DND-41 (cell line): ENCODE measurements at regions not wholly inside any gene's neighbourhood (a gene's known extent, or its start where the extent isn't known, plus 50 kb on each side); places are given as distances from the start of the nearest gene placed in this dataset.
"Not testable (repeated sequence)": the region's sequence is repeated elsewhere in the genome, so short reads cannot be mapped to it uniquely, and the experiment has no call there.

Experiments used
- ATAC-seq: fragments of 200-7000 bp; cut with Tn5 transposase; 3 replicates; pipeline ENCODE4 v1.9.1; 2021; ENCODE audit warnings: low read depth; ENCODE audit not compliant: insufficient read depth
- DNase-seq: peaks from one replicate; pipeline ENCODE4 v3.0.0-alpha.2; 2020
- H2AFZ ChIP-seq: 2 replicates; pipeline ENCODE4 v1.6.0; 2012; ENCODE audit warnings: low read depth, low read length
- H3K27ac ChIP-seq: 2 replicates; pipeline ENCODE4 v1.5.1; 2012; ENCODE audit warnings: low read length, inconsistent platforms
- H3K27me3 ChIP-seq: fragments of 200-600 bp; sonication (generic); 2 replicates; pipeline ENCODE4 v1.6.0; 2012; ENCODE audit warnings: low read length, mild to moderate bottlenecking, inconsistent platforms; ENCODE audit not compliant: insufficient read depth, poor library complexity
- H3K36me3 ChIP-seq: 2 replicates; pipeline ENCODE4 v1.5.1; 2012; ENCODE audit warnings: low read length, inconsistent platforms; ENCODE audit not compliant: insufficient read depth
- H3K4me1 ChIP-seq: 2 replicates; pipeline ENCODE4 v1.5.1; 2012; ENCODE audit warnings: mild to moderate bottlenecking, low read length; ENCODE audit not compliant: insufficient read depth
- H3K4me2 ChIP-seq: 2 replicates; pipeline ENCODE4 v1.6.0; 2012; ENCODE audit warnings: mild to moderate bottlenecking, moderate library complexity, low read length, inconsistent platforms; ENCODE audit not compliant: insufficient read depth
- H3K4me3 ChIP-seq, 2 experiments: fragments of 200-600 bp in 1 of 2; shearing (Covaris generic) in 1 of 2; 2 replicates each; pipeline ENCODE4 v1.5.1; 2012 to 2016; ENCODE audit warnings: inconsistent platforms in 2 of 2, low read length in 2 of 2, mild to moderate bottlenecking in 2 of 2, low read depth in 1 of 2, moderate library complexity in 1 of 2
- H3K79me2 ChIP-seq: 2 replicates; pipeline ENCODE4 v1.6.0; 2012; ENCODE audit warnings: low read length, inconsistent platforms; ENCODE audit not compliant: insufficient read depth
- H3K9ac ChIP-seq: 2 replicates; pipeline ENCODE4 v1.6.0; 2012; ENCODE audit warnings: low read depth, mild to moderate bottlenecking, inconsistent platforms, low read length, moderate library complexity
- H3K9me3 ChIP-seq: 2 replicates; pipeline ENCODE4 v1.5.1; 2012; ENCODE audit warnings: low read length, moderate library complexity, mild to moderate bottlenecking, inconsistent platforms; ENCODE audit not compliant: insufficient read depth, severe bottlenecking
- H4K20me1 ChIP-seq: 2 replicates; pipeline ENCODE4 v1.6.0; 2012; ENCODE audit warnings: low read length; ENCODE audit not compliant: insufficient read depth
- CTCF ChIP-seq: IDR thresholded peaks from 2 replicates; pipeline ENCODE4 v1.5.1; 2012; ENCODE audit warnings: borderline replicate concordance, low read length, moderate library complexity, mild to moderate bottlenecking; ENCODE audit not compliant: poor library complexity, severe bottlenecking; ENCODE audit errors: extremely low read depth
- EZH2 ChIP-seq: IDR thresholded peaks from 3 replicates; pipeline ENCODE4 v1.6.1; 2012; ENCODE audit warnings: borderline replicate concordance, low read depth, mild to moderate bottlenecking, moderate library complexity, low read length, inconsistent platforms; ENCODE audit not compliant: severe bottlenecking

GRCh38 chr12:60212159-60213000 lies 616.6 kb downstream of the SLC16A7 start:
- no peak overlapping the region for H3K9ac ChIP-seq
- H2AFZ ChIP-seq, result no peak overlapping the region
- no peaks in the 10 kb centered on the region for H3K4me1 ChIP-seq
- no peaks in the 10 kb centered on the region for H3K79me2 ChIP-seq
- H3K27me3 ChIP-seq, result no peaks in the 10 kb centered on the region
- TF ChIP-seq EZH2, result no peak
- TF ChIP-seq CTCF, result no peak
- DNase-seq, result no peak
- no peak for ATAC-seq
- H4K20me1 ChIP-seq, result no peaks in the 10 kb centered on the region
- H3K4me2 ChIP-seq, result no peak overlapping the region
- H3K9me3 ChIP-seq, result no peaks in the 10 kb centered on the region
- H3K36me3 ChIP-seq, result no peaks in the 10 kb centered on the region
- no peak overlapping the region for H3K4me3 ChIP-seq
- H3K27ac ChIP-seq, result no peak overlapping the region

- not testable (repeated sequence) for ATAC-seq, H3K9ac ChIP-seq, H3K79me2 ChIP-seq, H3K9me3 ChIP-seq, H4K20me1 ChIP-seq, H3K4me1 ChIP-seq, H3K36me3 ChIP-seq, H3K4me3 ChIP-seq, DNase-seq, H2AFZ ChIP-seq, H3K27me3 ChIP-seq, H3K4me2 ChIP-seq, H3K27ac ChIP-seq
Measured at GRCh38 chr12:60213272-60213671, 617.4 kb downstream of the SLC16A7 start.

GRCh38 chr12:60216226-60216625 lies 620.4 kb downstream of the SLC16A7 start:
- no peak for TF ChIP-seq EZH2
- no peak for TF ChIP-seq CTCF
- Histone ChIP-seq H3K79me2 (no peaks in the 10 kb centered on the region), H3K36me3 (no peaks in the 10 kb centered on the region), H3K9ac (no peak overlapping the region), H3K4me2 (no peak overlapping the region), H3K4me3 (no peak overlapping the region), H4K20me1 (no peaks in the 10 kb centered on the region), H3K27ac (no peak overlapping the region), H3K9me3 (no peaks in the 10 kb centered on the region), H3K27me3 (no peaks in the 10 kb centered on the region), H2AFZ (no peak overlapping the region), H3K4me1 (no peaks in the 10 kb centered on the region)
- ATAC-seq, result no peak
- DNase-seq, result no peak

GRCh38 chr12:60223242-60223641 lies 627.4 kb downstream of the SLC16A7 start:
- H3K27me3 ChIP-seq, result no peaks in the 10 kb centered on the region
- ATAC-seq (no peak), DNase-seq (no peak)
- H3K79me2 ChIP-seq, result no peaks in the 10 kb centered on the region
- H3K4me2 ChIP-seq, result no peak overlapping the region
- H3K4me1 ChIP-seq, result no peaks in the 10 kb centered on the region
- no peak overlapping the region for H3K9ac ChIP-seq
- no peak for TF ChIP-seq CTCF
- TF ChIP-seq EZH2, result no peak
- no peaks in the 10 kb centered on the region for H4K20me1 ChIP-seq
- no peak overlapping the region for H3K4me3 ChIP-seq
- no peaks in the 10 kb centered on the region for H3K9me3 ChIP-seq
- no peak overlapping the region for H2AFZ ChIP-seq
- H3K27ac ChIP-seq, result no peak overlapping the region
- no peaks in the 10 kb centered on the region for H3K36me3 ChIP-seq
